NOMO-1 treated with dmso at 0.1 percent for 144 hours (cell line): ENCODE measurements at regions not wholly inside any gene's neighbourhood (a gene's known extent, or its start where the extent isn't known, plus 50 kb on each side); places are given as distances from the start of the nearest gene placed in this dataset.
"Not testable (repeated sequence)": the region's sequence is repeated elsewhere in the genome, so short reads cannot be mapped to it uniquely, and the experiment has no call there.

Source experiments
- DNase-seq: peaks from one replicate; lab custom pipeline; 2025; ENCODE audit not compliant: unreplicated experiment; lab: John Stamatoyannopoulos, UW

- DNase-seq = no peak
Measured at GRCh38 chr5:52255308-52255707, 532.4 kb upstream of the ITGA1 start.

DNA sequence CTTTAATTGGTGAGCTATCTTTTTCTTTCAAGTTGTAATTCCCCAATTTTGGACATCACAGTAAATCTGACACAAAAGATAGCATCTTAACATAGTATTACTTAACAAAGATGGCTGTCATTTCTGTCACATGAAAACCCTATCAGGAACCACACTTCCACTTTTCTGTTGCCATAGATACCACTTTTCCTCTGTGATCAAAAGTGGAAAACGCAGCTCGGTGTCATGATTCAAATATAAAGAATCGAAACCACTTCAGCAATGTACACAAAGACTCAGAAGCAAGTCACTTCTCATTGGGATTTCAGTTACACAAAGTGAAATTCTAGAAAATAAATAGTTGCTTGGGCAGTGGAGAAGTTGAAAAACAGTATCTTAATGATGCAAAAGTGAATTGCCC lies 524.9 kb upstream of the ITGA1 start:
- no peak for DNase-seq

DNA sequence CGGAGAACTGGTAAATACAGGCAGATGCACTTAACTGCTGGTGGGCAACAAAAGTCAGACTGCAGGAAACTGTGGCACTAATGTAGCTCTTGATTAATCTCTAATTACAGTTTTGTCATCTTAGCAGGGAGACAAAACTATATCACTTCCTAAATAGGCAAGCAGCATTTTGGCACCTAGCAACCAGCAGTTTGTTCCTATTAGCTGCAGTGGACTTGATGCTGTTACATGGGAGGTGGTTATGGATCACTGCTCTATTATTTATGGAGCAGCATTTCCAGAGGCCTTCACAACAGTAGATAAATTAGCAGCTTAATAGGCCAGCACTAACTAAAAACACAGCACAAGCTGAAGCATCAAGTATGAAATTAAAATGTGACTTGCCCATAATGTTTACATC lies 518.3 kb upstream of the ITGA1 start:
- DNase-seq = no peak

- DNase-seq = no peak
Measured at GRCh38 chr5:52269859-52270258, 517.9 kb upstream of the ITGA1 start.

- no peak for DNase-seq
Measured at GRCh38 chr5:52275639-52276038, 512.1 kb upstream of the ITGA1 start.

- no peak for DNase-seq
Measured at GRCh38 chr5:52277101-52277500, 510.6 kb upstream of the ITGA1 start.

GRCh38 chr5:52282647-52283046 lies 505.1 kb upstream of the ITGA1 start:
- no peak for DNase-seq

GRCh38 chr5:52283221-52283620 lies 504.5 kb upstream of the ITGA1 start:
- DNase-seq = no peak

DNA sequence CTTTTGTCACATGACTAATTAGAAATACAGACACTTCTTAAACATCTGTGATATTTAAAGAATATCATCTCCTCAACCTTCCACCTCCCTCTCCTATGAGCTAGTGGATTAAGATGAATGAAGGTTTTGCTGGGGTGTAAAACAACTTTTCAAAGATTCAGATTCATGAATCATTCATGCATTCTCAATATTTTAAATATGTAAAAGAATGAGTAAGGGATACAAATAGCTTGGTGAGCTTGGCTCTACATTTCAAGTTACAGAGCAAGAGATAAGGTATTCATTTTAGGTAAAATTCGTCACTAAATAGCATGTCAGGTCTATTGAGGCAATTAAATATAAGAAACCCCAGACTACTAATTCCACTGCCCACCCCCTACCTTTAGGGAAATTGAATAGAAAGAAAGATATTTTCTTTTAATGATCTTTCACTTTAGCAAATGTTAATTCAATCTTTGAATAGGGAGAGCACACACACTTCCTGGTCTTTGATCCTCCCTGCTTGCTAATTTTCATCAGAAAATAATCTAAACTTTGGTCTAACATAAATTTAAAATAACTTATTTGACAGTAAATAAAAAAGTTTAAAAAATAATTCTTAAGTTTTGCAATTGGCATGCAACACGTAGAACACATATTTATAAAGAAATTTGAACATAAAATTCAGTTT lies 486.9 kb upstream of the ITGA1 start:
- no peak for DNase-seq

DNA sequence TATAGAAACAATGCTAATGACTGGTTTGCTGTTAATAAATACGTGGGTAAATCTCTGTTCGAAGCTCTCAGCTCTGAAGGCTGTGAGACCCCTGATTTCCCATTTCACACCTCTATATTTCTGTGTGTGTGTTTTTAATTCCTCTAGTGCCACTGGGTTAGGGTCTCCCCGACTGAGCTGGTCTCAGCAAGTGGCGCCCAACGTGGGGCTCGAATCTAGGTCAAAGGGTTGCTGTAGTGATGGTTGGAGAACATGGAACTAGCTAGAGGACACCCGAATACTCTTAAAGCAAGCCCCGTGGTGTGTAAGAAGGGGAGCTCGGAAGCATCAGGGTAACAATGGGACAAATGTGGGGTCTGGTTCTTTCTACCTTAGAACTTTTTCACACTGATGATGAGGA lies 482.9 kb upstream of the ITGA1 start:
- not testable (repeated sequence) for DNase-seq

GRCh38 chr5:52328220-52328806 lies 459.4 kb upstream of the ITGA1 start:
- DNase-seq = no peak

GRCh38 chr5:52331725-52332124 lies 456.0 kb upstream of the ITGA1 start:
- no peak for DNase-seq

DNA sequence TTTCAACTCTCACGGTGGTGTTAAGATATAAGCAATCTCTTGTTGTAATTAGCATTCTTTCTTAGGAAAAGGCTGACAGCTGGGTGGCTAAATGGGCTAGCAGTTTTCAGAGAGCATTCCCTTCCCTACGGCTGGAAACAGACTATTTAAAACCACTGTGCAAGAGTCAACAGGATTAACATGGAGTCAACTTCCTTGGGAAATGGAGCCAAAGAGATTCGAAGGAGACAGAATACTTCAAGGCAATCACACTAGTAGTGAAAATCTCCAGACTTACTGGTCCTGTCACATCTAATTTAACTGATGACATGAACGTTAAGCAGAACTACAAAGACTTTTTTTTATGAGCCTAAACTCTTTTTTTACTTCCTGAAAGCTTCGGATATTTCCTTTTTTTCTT lies 453.3 kb upstream of the ITGA1 start:
- DNase-seq = no peak

GRCh38 chr5:52339285-52339684 lies 448.4 kb upstream of the ITGA1 start:
- DNase-seq = no peak

- DNase-seq = no peak
Measured at GRCh38 chr5:52342361-52342760, 445.4 kb upstream of the ITGA1 start.

GRCh38 chr5:52356311-52356918 lies 431.3 kb upstream of the ITGA1 start:
- DNase-seq = no peak

GRCh38 chr5:52359261-52359660 lies 428.5 kb upstream of the ITGA1 start:
- DNase-seq = no peak

- no peak for DNase-seq
Measured at GRCh38 chr5:52360985-52361384, 426.7 kb upstream of the ITGA1 start.

DNA sequence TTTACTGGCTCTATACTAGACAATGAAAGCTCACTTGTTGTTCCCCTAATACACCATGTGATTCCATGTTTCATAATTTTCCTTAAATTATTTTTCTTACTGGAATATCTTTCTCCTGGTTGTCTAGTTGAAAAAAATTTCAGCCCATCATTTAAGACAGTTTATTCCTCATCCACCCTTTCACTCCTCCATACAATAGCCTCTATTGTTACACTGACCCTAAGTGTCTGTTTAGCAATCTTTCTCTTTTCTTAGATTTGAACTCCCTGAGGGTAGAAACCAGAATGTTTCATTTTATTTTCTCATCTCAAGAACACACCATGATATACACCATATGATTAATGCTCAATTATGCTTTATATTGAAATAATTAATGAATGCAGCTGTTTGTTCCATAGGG lies 413.4 kb upstream of the ITGA1 start:
- DNase-seq = no peak

DNA sequence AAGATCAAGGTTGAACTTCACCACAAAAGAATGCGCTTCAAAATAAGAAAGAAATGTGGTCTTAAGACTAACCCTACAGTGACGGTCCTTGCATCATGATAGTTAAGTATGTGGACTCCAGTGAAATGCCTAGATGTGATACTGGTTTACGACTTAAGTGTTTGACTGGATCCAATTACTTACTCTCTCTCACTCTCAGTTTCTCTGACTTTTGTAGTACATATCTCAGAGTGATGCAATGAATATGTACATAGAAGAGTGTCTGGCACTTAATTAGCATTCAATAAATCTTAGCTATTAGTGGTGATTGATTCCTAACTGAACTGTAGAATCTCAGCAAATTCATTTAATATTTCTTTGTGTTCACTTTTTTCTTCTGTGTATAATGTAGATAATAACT lies 411.7 kb upstream of the ITGA1 start:
- DNase-seq = no peak

GRCh38 chr5:52376592-52376991 lies 411.1 kb upstream of the ITGA1 start:
- DNase-seq = no peak

DNA sequence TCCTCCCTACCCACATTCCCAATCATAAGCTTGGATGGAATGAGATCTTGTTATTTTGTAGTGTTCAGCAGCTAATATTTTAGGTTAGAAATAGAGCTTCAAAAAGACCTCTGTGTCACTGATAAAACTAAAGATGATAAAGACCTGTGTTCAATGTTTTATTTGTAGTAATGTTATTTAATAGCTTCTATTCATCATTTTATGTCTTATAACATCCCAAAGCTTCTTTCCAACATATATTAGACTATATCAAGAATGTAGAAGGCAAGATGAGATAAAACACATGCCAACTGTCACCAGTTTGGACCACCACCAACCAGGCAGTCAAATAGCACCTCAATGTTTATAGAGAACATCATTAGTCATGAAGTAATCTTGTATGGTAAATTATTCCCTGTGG lies 409.5 kb upstream of the ITGA1 start:
- DNase-seq = no peak

DNA sequence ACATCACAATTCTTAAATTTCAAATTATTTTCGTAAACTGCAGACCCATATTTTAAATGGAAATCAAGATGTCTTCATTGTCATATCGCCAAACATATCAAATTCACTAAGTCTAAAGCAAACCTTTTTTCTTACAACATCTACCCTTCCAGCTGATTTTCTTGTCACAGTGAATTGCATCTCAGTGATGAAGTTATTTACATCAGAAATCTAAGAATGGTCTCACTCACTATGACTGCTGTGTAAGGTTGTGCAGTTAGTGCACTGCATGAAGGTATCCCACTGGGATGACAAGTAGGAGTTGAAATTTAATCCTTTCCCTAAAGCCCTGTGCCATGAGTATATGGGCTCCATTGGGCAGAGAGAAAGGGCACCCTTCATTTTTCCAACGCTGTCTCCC lies 399.4 kb upstream of the ITGA1 start:
- DNase-seq = no peak
